GM19025 (cell line): ENCODE measurements at regions not wholly inside any gene's neighbourhood (a gene's known extent, or its start where the extent isn't known, plus 50 kb on each side); places are given as distances from the start of the nearest gene placed in this dataset.
A peak's percentile ranks its signal among the peaks of the same experiment; 100 is the strongest.
"Not testable (repeated sequence)": the region's sequence is repeated elsewhere in the genome, so short reads cannot be mapped to it uniquely, and the experiment has no call there.

Experiments used
- ATAC-seq: cut with Tn5 transposase; IDR thresholded peaks from one replicate; pipeline ENCODE4 v1.9.1; 2021; ENCODE audit warnings: mild to moderate bottlenecking, low read depth, moderate library complexity; ENCODE audit not compliant: unreplicated experiment

DNA sequence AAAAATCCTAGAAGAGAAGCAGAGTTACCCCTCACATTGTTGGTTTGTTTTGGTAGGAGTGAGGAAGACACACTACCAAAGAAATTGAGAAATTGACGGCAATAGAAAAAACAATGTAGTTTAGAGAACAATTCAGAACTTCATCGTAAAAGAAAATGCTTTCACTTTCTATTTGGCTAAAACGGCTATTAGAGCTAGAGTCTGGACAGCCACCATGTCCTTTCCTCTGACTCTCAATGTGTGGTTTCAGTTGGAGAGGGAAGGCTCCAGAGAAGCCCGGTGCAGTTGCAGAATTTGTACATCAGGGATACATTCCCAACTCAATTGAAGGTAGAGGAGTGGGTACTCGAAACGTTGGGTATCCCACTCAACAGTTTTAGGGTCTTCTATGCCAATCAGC lies 535.3 kb downstream of the GALC start:
- ATAC-seq: no peak

GRCh38 chr14:87450193-87450592 lies 542.8 kb downstream of the GALC start:
- ATAC-seq: no peak

DNA sequence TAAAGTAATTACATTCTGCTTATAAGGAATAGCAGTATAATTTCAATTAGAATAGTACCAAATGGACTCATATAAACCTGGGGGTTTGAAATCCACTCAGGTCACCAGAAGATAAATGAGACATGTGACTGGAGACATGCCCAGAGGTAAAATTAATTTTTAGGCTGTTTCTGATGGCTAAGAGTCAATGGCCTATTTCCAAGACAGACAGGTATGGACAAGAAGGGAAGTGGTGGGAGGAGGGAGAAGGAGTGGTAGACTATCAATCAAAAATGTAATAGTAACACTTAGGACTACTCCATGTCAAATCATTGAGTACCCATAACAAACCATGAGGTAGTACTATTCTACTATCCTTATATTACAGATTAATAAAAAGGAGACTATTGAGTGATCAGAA lies 544.0 kb downstream of the GALC start:
- no peak for ATAC-seq

GRCh38 chr14:87443787-87444186 lies 549.2 kb downstream of the GALC start:
- no peak for ATAC-seq

GRCh38 chr14:87443039-87443438 lies 549.9 kb downstream of the GALC start:
- no peak for ATAC-seq

DNA sequence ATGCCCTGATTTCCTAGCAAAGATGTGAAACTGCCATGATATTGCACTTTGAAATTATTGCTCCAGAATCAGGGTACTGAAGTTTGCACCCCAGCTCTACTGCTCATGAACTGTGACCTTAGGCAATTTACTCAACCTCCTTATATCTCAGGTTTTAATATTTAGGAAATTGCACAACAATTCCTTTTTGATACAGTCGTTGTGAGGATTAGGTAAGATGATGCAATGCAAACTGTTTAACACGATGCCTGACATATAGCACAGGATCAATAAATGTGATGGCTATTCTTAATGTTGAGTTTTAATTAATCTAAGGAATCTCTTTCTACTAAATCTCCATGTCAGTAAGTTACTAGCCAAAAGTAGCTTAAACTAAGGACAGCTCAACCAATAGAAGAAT lies 555.8 kb downstream of the GALC start:
- no peak for ATAC-seq

GRCh38 chr14:87434680-87435079 lies 558.3 kb downstream of the GALC start:
- no peak for ATAC-seq

- ATAC-seq: no peak
These were observed 559.0 kb downstream of the GALC start for GRCh38 chr14:87434011-87434410.

DNA sequence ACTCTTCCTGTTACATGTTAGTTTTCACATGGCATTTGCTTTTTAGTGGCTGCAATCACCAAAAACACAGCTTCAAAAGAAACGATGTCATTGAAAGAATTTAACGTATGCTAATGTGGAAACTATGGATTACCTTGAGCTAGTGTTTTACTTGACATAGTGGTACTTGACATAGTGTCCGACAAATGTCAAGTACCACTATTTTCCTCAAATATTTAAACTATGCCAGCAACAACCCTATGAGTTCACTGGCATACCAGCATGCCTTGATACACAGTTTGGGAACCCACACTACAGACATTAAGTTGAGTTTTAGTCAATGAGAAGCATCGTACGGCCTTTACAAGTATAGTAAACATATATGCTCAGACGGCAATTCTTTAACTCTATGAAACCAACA lies 560.3 kb downstream of the GALC start:
- ATAC-seq: no peak

GRCh38 chr14:87430810-87431209 lies 562.2 kb downstream of the GALC start:
- ATAC-seq: no peak

- no peak for ATAC-seq
These were observed 562.8 kb downstream of the GALC start for GRCh38 chr14:87430214-87430613.

DNA sequence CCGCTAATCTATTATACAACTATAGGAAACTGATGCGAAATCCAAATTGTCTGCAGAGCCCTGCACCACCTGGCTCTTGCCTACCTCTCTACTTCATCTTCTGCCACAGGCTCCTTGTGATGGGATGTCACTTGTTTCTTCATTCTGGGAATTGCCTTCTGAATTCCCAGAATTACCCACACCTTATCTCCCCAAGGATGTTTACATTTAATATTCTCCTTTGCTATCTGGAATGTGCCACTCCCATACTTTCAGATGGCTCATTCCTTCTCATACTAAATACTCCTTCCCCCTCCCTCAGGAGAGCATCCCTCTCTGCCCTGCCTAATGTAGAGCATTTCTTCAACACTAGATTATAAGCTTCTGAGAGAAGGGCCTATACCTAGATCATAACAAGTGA lies 573.1 kb downstream of the GALC start:
- no peak for ATAC-seq

DNA sequence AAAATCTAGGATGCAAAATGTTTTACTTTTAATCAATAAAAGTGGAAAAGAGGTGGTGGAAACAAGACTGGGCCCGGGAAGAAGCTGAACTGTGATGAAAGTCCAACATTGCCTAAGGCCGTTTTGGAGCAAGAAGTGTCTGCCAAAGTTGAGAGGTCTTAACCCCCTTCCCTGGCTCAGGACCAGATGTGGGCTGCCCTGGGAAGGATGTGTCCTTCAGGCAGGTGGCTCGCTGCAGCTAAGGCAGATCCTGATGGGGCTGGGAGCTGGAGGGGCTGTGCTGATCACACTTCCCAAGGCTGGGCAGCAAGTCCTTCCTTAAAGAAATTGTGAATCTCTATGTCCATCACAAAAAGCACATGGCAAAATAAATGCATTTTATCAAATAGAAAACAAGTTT lies 581.6 kb downstream of the GALC start:
- ATAC-seq: no peak

DNA sequence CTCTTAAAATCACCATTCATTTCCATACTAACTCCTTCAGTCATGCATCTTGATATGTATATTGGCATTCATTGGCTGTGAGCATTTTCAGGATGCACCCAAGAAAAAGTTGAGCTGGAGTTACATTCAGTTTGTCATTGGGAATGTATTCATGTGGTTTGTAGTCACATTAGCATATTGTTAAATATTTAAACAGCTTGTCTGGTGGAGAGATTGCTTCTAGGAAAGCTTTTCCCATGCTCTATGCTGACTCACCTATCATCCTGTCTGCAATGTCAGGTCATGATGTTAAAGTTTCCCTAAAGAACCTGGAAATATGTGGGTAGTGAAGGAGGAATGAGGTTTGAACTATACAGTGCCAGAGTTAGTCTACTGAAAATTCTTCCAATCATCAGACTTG lies 583.6 kb downstream of the GALC start:
- ATAC-seq: no peak

DNA sequence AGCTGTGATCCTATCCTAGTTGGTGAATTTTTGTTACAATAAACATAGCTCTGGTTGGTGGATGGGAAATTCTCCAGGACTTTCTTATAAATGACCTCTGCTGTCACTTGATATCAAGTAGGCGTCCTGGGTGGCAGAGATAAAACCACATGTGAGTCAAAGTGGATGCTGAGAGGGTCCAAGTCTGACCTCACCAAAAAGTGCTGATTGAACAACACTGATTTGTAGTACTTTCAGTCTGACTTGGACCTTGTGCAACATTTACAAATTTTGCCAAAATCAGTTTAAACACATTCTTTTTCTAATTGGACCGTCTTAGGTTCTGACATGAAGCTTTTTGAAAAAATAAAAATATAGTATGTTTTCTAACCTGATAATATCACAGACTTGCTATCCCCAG lies 585.6 kb downstream of the GALC start:
- no peak for ATAC-seq

- ATAC-seq: no peak
These were observed 587.4 kb downstream of the GALC start for GRCh38 chr14:87405563-87405962.

DNA sequence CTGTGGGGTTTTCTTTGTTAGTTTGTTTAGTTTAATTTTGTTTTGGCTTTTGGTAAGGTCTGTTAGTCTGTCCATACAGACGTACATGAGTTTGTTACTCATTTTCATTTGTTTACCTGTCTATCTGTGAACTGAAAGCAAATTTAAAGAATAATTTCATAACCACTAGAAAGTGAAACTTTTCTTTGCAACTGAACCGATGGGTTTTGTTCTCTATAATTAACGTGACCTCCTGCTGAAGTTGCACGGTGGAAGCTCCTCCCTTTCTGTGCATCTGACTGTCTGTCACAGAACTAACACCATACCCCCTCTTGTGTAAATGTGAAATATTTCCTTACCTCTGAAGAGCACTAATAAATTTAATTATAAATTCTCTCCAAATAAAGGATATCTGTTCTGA lies 595.5 kb downstream of the GALC start:
- peak; percentile 86 for ATAC-seq

DNA sequence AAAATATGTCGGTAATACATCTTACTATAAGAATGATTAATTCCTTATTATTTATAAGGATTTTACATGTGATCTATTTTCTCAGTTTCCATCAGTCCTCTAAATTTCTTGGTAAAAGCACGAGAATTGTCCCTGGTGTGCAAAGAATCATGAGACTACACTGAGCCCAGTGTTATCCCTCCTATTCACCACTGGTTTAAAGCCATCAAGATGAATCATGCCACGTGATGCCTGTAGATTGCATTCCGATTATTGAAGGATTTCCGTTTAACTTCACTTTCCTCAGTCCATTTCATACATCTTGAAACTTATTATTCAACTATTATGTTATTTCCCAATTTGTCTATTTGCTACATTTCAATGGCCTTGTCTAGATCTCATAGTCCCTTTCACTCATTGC lies 601.9 kb downstream of the GALC start:
- ATAC-seq: no peak

GRCh38 chr14:87388946-87389345 lies 604.0 kb downstream of the GALC start:
- no peak for ATAC-seq

DNA sequence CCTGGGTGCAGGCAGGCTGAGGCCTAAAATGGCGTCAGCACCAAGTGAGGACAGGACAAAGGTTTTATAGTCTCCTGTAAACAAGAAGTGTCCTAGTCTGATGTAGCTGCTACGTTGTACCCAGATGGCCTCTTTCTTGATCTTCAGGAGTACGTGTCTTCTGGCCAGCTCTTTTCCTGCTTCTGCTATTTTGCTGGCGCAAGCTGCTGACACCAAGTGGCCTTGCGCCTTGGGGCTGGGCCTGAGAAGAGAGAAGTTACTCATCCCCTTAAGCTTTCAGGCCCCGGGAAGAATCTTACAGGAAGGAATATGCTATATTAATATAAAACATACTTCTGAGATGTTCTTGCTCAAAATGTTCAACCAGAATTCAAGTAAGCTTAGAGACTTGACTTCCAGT lies 605.2 kb downstream of the GALC start:
- ATAC-seq: no peak

- no peak for ATAC-seq
These were observed 606.5 kb downstream of the GALC start for GRCh38 chr14:87386524-87386923.

- no peak for ATAC-seq
These were observed 612.9 kb downstream of the GALC start for GRCh38 chr14:87380054-87380453.

GRCh38 chr14:87368751-87369150 lies 624.2 kb downstream of the GALC start:
- no peak for ATAC-seq

DNA sequence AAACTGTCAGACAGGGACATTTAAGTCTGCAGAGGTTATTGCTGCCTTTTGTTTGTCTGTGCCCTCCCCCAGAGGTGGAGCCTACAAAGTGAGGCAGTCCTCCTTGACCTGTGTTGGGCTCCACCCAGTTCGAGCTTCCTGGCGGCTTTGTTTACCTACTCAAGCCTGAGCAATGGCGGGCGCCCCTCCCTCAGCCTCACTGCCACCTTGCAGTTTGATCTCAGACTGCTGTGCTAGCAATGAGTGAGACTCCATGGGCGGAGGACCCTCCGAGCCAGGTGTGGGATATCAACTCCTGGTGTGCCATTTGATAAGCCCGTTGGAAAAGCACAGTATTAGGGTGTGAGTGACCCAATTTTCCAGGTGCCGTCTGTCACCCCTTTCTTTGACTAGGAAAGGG lies 632.7 kb downstream of the GALC start:
- not testable (repeated sequence) for ATAC-seq
